Eye (tissue), 1 donor: ENCODE measurements at regions not wholly inside any gene's neighbourhood (a gene's known extent, or its start where the extent isn't known, plus 50 kb on each side); places are given as distances from the start of the nearest gene placed in this dataset.

Source experiments
- DNase-seq: peaks from one replicate; pipeline ENCODE4 v3.0.0-alpha.2; 2015

DNA sequence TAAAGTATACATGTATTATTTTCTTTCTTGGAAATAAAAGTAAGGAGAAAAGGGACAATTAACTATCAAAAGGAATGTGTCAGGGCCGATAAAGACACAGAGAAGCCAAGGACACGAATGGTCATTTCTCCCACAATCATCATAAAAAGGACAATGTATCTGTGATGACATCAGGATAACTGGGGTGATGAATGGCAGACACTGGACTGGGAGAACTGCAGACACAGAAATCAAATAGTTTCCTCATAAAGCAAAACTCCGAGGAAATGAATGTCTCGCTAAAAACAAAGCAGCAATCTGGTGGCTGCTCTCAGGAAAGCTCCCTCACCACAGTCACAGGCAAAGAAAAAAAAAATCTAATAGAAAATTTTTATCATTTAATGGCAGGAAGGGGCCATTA, 69.3 kb upstream of the NPY start:
- DNase-seq = no peak

DNA sequence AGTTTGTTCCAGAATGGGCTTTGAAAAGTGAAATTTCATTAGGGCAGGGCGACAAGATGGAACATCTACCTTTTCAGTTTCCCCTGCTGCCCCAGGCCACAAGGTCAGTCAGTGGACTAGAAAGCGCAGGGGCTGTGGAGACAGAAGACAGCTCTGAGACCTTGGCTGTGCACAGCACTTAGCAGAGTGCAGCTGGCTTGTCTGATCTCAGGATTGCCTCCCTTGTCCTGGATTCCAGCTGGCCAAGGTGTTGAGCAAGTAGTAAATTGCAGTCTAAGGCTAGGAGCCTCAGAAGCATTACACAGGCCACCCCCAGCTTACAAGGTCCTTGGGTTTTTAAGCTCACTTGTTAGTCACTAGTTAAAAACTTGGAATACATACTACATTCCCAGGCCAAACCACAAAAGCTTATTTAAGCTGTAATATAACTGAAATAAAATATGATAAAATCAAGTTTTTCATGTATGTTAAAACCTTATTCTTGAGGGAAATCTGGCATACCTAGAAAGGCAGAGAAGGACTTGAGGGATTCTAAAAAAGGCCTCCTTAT, 67.3 kb upstream of the NPY start:
- DNase-seq = no peak

DNA sequence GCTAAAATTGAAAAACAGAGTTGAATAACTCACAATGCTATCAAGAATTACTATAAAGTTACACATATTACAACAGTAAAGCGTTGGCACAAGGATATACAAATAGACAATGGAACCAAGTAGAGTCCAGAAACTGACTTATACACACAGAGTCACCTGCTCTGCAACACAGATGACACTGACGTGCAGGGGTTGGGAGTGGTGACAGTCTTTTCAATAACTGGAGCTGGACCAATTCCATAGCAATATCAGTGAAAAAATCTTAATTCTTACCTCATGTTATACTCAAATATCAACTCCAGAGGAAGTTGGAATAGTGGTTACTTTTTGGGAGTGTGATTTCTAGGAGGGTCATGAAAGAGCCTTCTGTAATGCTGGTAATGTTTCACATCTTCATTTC, 62.5 kb upstream of the NPY start:
- no peak for DNase-seq

DNA sequence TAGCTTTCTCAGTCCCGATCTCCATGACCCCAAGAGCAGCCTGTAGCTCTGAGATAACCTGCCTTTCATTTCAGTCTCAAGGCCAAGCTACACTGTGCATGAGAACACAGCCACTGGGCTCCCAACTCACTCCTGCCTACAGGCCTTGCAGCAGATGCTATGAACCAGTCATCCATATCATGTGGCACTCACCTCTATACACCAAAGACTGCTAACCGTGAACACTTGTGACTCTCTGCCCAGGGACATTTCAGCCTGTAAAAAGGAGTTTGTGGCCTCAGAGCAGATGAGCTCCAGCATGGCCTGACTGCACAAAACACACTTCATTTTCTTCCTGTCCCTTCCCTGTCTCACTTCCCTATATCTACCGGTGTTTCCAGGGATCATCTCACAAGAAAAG, 56.9 kb upstream of the NPY start:
- no peak for DNase-seq

DNA sequence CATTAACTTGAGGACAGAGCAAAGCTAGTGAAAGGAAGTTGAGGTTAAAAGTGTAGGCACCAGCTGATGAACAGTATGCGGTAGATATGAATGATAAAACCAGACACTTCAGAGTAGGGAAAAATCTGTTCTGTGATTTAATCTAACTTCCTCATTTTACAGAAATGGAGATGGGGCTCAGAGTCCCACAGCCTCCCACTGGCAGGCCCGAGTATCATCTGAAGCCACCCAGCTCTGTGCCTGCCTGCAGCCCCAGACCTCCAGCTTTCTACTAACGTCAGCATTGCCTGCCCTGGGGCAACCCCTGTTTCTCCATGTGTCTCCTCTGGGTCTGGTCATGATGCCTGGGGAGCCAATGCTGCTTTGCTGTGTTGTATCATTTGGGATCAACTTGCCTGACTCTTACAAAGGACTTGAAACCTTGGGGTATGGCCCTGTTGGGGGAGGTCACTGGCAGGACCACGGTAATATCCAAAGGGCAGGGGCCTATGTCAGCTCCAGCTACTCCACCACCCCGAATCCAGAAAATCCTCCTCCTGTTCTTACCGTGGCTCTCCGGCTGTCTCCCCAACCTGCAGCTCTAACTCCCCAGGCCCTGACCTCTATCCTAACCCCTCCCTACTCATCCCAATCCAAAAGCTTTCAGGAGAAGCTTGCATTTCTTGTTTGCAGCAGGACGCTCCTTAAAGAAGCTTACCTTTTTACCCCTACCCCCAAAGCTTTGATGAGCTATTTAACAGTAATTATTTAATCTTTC, 56.2 kb upstream of the NPY start:
- no peak for DNase-seq

DNA sequence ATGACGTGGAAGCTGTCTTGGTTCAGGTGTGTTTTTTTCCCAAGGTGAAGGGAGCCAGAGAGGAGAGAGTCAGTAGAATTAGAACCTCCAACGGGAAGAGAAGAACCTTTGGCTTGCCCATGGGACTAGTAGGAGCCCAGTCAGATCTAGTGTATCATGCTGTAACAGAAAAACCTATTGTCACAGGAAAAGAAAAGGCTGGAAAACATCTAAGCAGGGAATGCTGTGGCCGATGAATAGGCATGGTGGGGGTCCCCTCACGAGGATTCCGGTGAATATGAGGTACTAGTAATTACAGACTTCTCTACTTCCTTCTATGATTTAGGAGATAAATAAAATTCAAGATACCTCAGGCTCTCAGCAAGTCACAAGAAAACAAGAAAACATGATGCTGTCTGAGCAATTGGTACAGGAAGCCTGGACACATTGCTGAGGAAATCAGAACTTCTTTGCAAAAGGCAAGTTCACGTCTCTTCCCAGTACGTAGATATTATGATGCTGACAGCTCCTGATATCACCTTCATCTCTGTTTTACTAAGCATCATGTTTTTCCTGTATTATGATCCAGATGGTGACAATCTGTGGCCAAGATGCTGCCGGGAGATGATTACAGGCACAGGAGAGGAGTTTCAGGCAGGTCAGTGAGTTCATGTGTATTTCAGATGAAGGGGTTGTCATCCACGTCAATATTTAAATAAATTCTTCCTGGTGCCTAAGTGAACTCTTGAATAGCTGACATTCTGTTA, 54.3 kb upstream of the NPY start:
- no peak for DNase-seq

DNA sequence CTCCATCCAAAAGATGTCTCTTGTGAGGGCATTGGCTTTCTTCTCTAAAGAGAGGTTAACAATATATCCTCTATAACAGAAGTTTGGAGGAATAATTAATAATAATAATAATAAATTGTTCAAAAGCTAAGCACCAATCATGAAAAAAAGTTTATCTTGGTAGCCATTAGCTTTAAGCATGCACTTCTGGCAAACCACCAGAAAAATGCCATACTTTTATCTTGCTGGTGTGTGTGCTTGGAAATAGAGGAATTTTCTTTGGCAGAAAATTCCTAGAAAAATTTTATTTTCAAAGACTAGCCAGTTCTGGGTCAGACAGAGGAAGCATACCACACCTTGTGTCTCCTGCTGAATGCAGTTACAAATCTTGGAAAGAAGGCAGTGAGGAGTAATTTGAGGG, 52.5 kb upstream of the NPY start:
- no peak for DNase-seq

DNA sequence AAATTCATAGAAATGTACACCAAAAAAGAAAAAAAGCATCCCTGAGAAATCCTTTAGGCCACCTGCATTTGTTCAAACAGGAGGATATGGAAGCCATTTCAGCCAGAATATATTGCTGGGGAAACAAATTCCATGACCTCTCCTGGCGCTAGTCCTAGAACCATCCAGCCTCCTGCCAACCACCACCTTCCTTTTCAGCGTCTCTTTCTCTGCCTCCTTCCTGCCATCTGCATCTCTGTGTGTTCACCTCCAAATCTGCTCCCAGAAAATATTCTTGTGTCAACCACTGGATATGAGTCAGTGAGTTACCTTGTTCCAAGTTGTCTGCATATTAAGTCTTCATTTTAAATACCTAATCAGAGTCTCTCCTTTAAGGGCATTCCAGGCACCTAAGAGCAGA, 50.6 kb upstream of the NPY start:
- no peak for DNase-seq
